Mesothelial cell of epicardium (in vitro differentiated cells): ENCODE measurements at regions not wholly inside any gene's neighbourhood (a gene's known extent, or its start where the extent isn't known, plus 50 kb on each side); places are given as distances from the start of the nearest gene placed in this dataset.

ENCODE experiments used
- DNase-seq, 2 experiments: peaks; one replicate each; pipeline ENCODE4 v3.0.0; 2021; ENCODE audit warnings: low spot score in 2 of 2; ENCODE audit not compliant: unreplicated experiment in 2 of 2
- H3K27ac Mint-ChIP-seq: 2 replicates; pipeline ENCODE4 v1.8.0; 2021; ENCODE audit warnings: mixed read lengths
- H3K27me3 Mint-ChIP-seq: 2 replicates; pipeline ENCODE4 v1.8.0; 2021; ENCODE audit warnings: low read depth, mixed read lengths
- H3K36me3 Mint-ChIP-seq: 2 replicates; pipeline ENCODE4 v1.8.0; 2021; ENCODE audit warnings: mixed read lengths
- H3K4me1 Mint-ChIP-seq: 2 replicates; pipeline ENCODE4 v1.8.0; 2021; ENCODE audit warnings: mixed read lengths
- H3K4me3 Mint-ChIP-seq: 2 replicates; pipeline ENCODE4 v1.8.0; 2021; ENCODE audit warnings: mild to moderate bottlenecking, moderate library complexity, mixed read lengths
- H3K9me3 Mint-ChIP-seq: 2 replicates; pipeline ENCODE4 v1.8.0; 2021; ENCODE audit warnings: mixed read lengths
- CTCF ChIP-seq: fragments of 200-600 bp; sonication (generic); IDR thresholded peaks from one replicate; pipeline ENCODE4 v1.5.0; 2021; ENCODE audit warnings: antibody characterized with exemption; ENCODE audit not compliant: unreplicated experiment

- Mint-ChIP-seq H3K4me3 (no peak overlapping the region), H3K4me1 (no peaks in the 10 kb centered on the region), H3K36me3 (no peaks in the 10 kb centered on the region), H3K27ac (no peak overlapping the region), H3K9me3 (peaks cover 6% of the 10 kb centered on the region), H3K27me3 (no peaks in the 10 kb centered on the region)
- DNase-seq, result no peak
- TF ChIP-seq CTCF, result no peak
Observed at GRCh38 chr2:83695530-83695929, 763.5 kb downstream of the SUCLG1 start.

GRCh38 chr2:83695037-83695436, 764.0 kb downstream of the SUCLG1 start:
- TF ChIP-seq CTCF, result no peak
- H3K36me3 Mint-ChIP-seq, result no peaks in the 10 kb centered on the region
- no peaks in the 10 kb centered on the region for H3K4me1 Mint-ChIP-seq
- H3K4me3 Mint-ChIP-seq, result no peak overlapping the region
- no peak for DNase-seq
- peaks cover 6% of the 10 kb centered on the region for H3K9me3 Mint-ChIP-seq
- no peaks in the 10 kb centered on the region for H3K27me3 Mint-ChIP-seq
- no peak overlapping the region for H3K27ac Mint-ChIP-seq

GRCh38 chr2:83689402-83689801, 769.7 kb downstream of the SUCLG1 start:
- H3K4me3 Mint-ChIP-seq, result no peak overlapping the region
- TF ChIP-seq CTCF, result no peak
- no peaks in the 10 kb centered on the region for H3K27me3 Mint-ChIP-seq
- no peaks in the 10 kb centered on the region for H3K36me3 Mint-ChIP-seq
- no peak overlapping the region for H3K27ac Mint-ChIP-seq
- H3K4me1 Mint-ChIP-seq, result peaks cover 12% of the 10 kb centered on the region
- H3K9me3 Mint-ChIP-seq, result no peaks in the 10 kb centered on the region
- no peak for DNase-seq

GRCh38 chr2:83686863-83687262, 772.2 kb downstream of the SUCLG1 start:
- Mint-ChIP-seq H3K4me1 (peaks cover 12% of the 10 kb centered on the region), H3K36me3 (no peaks in the 10 kb centered on the region)

GRCh38 chr2:83674050-83674449, 785.0 kb downstream of the SUCLG1 start:
- Mint-ChIP-seq H3K4me1 (no peaks in the 10 kb centered on the region), H3K27ac (no peak overlapping the region), H3K27me3 (no peaks in the 10 kb centered on the region), H3K9me3 (peaks cover 35% of the 10 kb centered on the region), H3K36me3 (peaks cover 9% of the 10 kb centered on the region), H3K4me3 (no peak overlapping the region)
- DNase-seq, result no peak
- no peak for TF ChIP-seq CTCF

More at GRCh38 chr2:83686863-83687262, 772.2 kb downstream of the SUCLG1 start:
- no peak for TF ChIP-seq CTCF
- Mint-ChIP-seq H3K4me3 (no peak overlapping the region), H3K9me3 (no peaks in the 10 kb centered on the region), H3K27ac (no peak overlapping the region), H3K27me3 (no peaks in the 10 kb centered on the region)
- no peak for DNase-seq

- Mint-ChIP-seq H3K4me3 (no peak overlapping the region), H3K36me3 (no peaks in the 10 kb centered on the region), H3K4me1 (no peaks in the 10 kb centered on the region), H3K27ac (no peak overlapping the region), H3K9me3 (peaks cover 4% of the 10 kb centered on the region), H3K27me3 (no peaks in the 10 kb centered on the region)
- TF ChIP-seq CTCF, result no peak
- DNase-seq, result no peak
Observed at GRCh38 chr2:83665894-83666293, 793.2 kb downstream of the SUCLG1 start.
